OCI-LY3 (cell line): ENCODE measurements at regions not wholly inside any gene's neighbourhood (a gene's known extent, or its start where the extent isn't known, plus 50 kb on each side); places are given as distances from the start of the nearest gene placed in this dataset.

Source experiments
- CTCF ChIP-seq: fragments of 200-600, 300-600 bp; sonication (generic); IDR thresholded peaks from 2 replicates; pipeline ENCODE4 v1.5.1; 2014; ENCODE audit warnings: antibody characterized with exemption, low read length, low read depth
- EZH2phosphoT487 ChIP-seq: fragments of 200-600 bp; shearing (Covaris generic); IDR thresholded peaks from 2 replicates; pipeline ENCODE4 v1.6.1; 2018; ENCODE audit warnings: antibody characterized with exemption, mixed run types, low read depth

DNA sequence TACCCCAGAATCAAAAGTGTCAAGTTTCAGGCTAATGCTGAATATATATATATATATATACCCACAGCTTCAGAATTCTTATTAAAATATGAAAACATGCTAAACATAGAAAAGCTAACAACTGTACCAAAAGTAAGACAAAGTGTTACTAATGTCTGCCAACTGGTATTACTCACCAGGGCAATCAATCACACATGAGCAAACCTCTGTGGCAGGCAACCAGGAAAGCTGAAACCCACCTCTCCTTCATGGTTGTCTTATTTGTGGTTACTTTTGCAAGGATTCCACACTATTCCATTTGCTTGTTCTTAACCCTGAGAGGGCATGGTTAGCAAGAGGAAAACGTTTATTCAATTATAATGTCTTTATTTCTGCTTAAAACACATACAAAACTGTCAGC lies 512.3 kb upstream of the MDFIC2 start:
- no peak for TF ChIP-seq CTCF
- no peak for TF ChIP-seq EZH2phosphoT487
